ENCODE measurements at regions not wholly inside any gene's neighbourhood (a gene's known extent, or its start where the extent isn't known, plus 50 kb on each side); places are given as distances from the start of the nearest gene placed in this dataset.

DNA sequence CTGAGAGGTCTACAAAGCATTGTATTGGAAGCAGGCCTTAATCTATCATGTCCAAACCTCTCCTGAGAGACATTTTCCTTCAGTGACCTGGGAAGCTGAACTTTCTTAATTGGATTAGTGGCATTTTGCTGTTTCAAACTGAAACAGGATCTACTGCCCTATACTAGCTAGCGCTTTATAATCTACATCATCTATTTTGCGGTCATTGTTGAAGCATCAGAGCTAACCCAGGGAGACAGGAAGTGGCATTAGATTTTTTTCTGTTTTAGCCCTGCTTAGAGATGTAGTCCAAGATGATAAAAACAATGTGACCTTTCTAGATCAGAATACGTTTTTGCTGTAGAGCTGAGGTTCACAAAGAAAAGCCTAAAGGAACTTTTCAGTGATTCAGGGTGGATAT lies 147.4 kb upstream of the AGR3 start:
- no peak overlapping the region for H3K4ac ChIP-seq (ENCODE audit: low read depth, low read length)
- TF ChIP-seq, protein P1, sequence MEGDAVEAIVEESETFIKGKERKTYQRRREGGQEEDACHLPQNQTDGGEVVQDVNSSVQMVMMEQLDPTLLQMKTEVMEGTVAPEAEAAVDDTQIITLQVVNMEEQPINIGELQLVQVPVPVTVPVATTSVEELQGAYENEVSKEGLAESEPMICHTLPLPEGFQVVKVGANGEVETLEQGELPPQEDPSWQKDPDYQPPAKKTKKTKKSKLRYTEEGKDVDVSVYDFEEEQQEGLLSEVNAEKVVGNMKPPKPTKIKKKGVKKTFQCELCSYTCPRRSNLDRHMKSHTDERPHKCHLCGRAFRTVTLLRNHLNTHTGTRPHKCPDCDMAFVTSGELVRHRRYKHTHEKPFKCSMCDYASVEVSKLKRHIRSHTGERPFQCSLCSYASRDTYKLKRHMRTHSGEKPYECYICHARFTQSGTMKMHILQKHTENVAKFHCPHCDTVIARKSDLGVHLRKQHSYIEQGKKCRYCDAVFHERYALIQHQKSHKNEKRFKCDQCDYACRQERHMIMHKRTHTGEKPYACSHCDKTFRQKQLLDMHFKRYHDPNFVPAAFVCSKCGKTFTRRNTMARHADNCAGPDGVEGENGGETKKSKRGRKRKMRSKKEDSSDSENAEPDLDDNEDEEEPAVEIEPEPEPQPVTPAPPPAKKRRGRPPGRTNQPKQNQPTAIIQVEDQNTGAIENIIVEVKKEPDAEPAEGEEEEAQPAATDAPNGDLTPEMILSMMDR (conservative IDR thresholded peaks at IDR 0.05) = no peak
- no peak overlapping the region for H2AK5ac ChIP-seq (ENCODE audit: insufficient read length, low read length)

More for the DNA sequence above, 147.4 kb upstream of the AGR3 start:
- no CpG with 5 or more reads among the region's 3 CpGs for whole genome bisulfite sequencing (ENCODE audit: extremely low coverage, insufficient read length, low lambda C conversion rate)
- Mint-ChIP-seq H3K36me3 (ENCODE audit: insufficient read depth in 1 of 3, low read depth in 3 of 3) (no peaks in the 10 kb centered on the region), H3K9me3 (no peaks in the 10 kb centered on the region), H3K27ac (no peak overlapping the region), H3K4me3 (no peak overlapping the region), H3K27me3 (ENCODE audit: low read depth) (no peaks in the 10 kb centered on the region), H3K4me1 (peaks cover 2 to 6% of the 10 kb centered on the region in 2 experiments; a peak in 2 of 4 replicates)
- Histone ChIP-seq H3K14ac (ENCODE audit: insufficient read depth, low read length) (no peak overlapping the region), H4K5ac (ENCODE audit: insufficient read length, low read depth, low read length) (no peak overlapping the region), H3K56ac (ENCODE audit: insufficient read length, low read depth, low read length) (no peak overlapping the region), H2BK20ac (ENCODE audit: low read depth, low read length, poor library complexity, severe bottlenecking) (no peak overlapping the region), H4K20me1 (ENCODE audit: control insufficient read depth, insufficient read depth, insufficient read length) (no peaks in the 10 kb centered on the region), H3K4me1 (ENCODE audit: insufficient read depth, low read length) (no peaks in the 10 kb centered on the region), H2BK12ac (ENCODE audit: insufficient read length, low read depth, low read length) (no peak overlapping the region), H3K23ac (ENCODE audit: insufficient read length, low read depth, low read length) (no peak overlapping the region), H2AFZ (ENCODE audit: low read length) (no peak overlapping the region), H2BK120ac (ENCODE audit: low read depth, low read length, poor library complexity, severe bottlenecking) (no peak overlapping the region), H3K27ac (ENCODE audit: insufficient read length, low read depth, low read length) (no peak overlapping the region), H4K91ac (ENCODE audit: insufficient read length, low read depth, low read length) (no peak overlapping the region), H2BK5ac (ENCODE audit: insufficient read length, low read length) (no peak overlapping the region), H3K4me2 (ENCODE audit: insufficient read depth, insufficient read length, low read length) (no peak overlapping the region), H3K79me1 (ENCODE audit: insufficient read depth, low read depth, low read length, poor library complexity, severe bottlenecking) (no peaks in the 10 kb centered on the region), H3K23me2 (ENCODE audit: insufficient read length, low read depth, low read length, poor library complexity, severe bottlenecking) (no peaks in the 10 kb centered on the region), H3K79me2 (ENCODE audit: insufficient read depth, low read length) (no peaks in the 10 kb centered on the region), H2BK15ac (ENCODE audit: low read depth, low read length) (no peak overlapping the region), H3K18ac (ENCODE audit: insufficient read length, low read depth, low read length) (no peak overlapping the region), H3K9ac (ENCODE audit: extremely low read depth, insufficient read length, low read length) (no peak overlapping the region), H3K27me3 (ENCODE audit: insufficient read depth, low read length) (no peaks in the 10 kb centered on the region), H4K8ac (replicated peaks; ENCODE audit: insufficient read length, low read depth, low read length) (no peak overlapping the region), H3K9me3 (ENCODE audit: control insufficient read depth, low read depth, low read length) (no peaks in the 10 kb centered on the region), H3T11ph (ENCODE audit: low read length) (no peak overlapping the region)
- no peak for DNase-seq
